ENCODE measurements at regions not wholly inside any gene's neighbourhood (a gene's known extent, or its start where the extent isn't known, plus 50 kb on each side); places are given as distances from the start of the nearest gene placed in this dataset.

DNA sequence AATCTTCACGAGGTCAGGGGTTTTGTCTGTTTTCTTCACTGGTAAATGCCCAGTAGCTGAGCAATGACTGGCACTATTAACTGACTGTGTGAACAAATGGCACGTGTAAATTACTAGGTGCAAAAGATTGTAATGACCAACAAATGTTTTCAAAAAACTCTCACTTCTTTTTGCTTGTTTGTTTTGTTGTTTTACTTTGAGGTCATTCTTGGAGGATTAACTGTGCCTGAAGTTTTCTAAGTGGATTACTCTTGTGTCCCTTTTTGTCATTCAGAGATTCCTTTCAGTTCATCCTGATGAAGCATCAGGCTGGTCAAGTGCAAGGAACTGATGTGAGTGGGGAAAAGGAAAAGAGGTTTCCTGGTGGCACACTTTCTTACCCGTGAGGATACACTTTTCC, 74.4 kb upstream of the PPP1R3C start:
- Mint-ChIP-seq H3K36me3 (ENCODE audit: insufficient read depth, unreplicated experiment) (no peaks in the 10 kb centered on the region), H3K9me3 (ENCODE audit: unreplicated experiment) (no peaks in the 10 kb centered on the region), H3K27ac (ENCODE audit: unreplicated experiment) (no peak overlapping the region), H3K4me1 (ENCODE audit: low read depth, unreplicated experiment) (no peaks in the 10 kb centered on the region), H3K27me3 (ENCODE audit: insufficient read depth, unreplicated experiment) (peaks cover 5% of the 10 kb centered on the region), H3K4me3 (ENCODE audit: unreplicated experiment) (no peak overlapping the region)
- H3K36me3 ChIP-seq (ENCODE audit: control insufficient read depth, insufficient read depth, low read length), result no peaks in the 10 kb centered on the region
- ChIA-PET POLR2A (no interaction called here), CTCF (no interaction called here)
- H3K27me3 ChIP-seq (replicated peaks; ENCODE audit: control insufficient read depth, insufficient read depth, low read length), result no peaks in the 10 kb centered on the region
- no peak for DNase-seq
- TF ChIP-seq, protein P1, sequence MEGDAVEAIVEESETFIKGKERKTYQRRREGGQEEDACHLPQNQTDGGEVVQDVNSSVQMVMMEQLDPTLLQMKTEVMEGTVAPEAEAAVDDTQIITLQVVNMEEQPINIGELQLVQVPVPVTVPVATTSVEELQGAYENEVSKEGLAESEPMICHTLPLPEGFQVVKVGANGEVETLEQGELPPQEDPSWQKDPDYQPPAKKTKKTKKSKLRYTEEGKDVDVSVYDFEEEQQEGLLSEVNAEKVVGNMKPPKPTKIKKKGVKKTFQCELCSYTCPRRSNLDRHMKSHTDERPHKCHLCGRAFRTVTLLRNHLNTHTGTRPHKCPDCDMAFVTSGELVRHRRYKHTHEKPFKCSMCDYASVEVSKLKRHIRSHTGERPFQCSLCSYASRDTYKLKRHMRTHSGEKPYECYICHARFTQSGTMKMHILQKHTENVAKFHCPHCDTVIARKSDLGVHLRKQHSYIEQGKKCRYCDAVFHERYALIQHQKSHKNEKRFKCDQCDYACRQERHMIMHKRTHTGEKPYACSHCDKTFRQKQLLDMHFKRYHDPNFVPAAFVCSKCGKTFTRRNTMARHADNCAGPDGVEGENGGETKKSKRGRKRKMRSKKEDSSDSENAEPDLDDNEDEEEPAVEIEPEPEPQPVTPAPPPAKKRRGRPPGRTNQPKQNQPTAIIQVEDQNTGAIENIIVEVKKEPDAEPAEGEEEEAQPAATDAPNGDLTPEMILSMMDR (IDR thresholded peaks at IDR 0.05; ENCODE audit: insufficient read depth in 1 of 2, low read depth in 1 of 2, low read length in 1 of 2, severe bottlenecking in 1 of 2, unreplicated experiment in 1 of 2), result no peak
- no peak overlapping the region for H3K4me3 ChIP-seq (ENCODE audit: low read depth, low read length)
- H3K9me3 ChIP-seq, result no peaks in the 10 kb centered on the region
- intact Hi-C loops (cut with micrococcal nuclease; ENCODE audit: unreplicated experiment), result no loop called here
- BruUV-seq (replicated peaks), result no TSS peak
- H3K4me1 ChIP-seq, result no peaks in the 10 kb centered on the region

- Mint-ChIP-seq H3K27me3 (ENCODE audit: insufficient read depth, unreplicated experiment) (peaks cover 12% of the 10 kb centered on the region), H3K36me3 (ENCODE audit: insufficient read depth, unreplicated experiment) (no peaks in the 10 kb centered on the region), H3K4me3 (ENCODE audit: unreplicated experiment) (no peak overlapping the region), H3K27ac (ENCODE audit: unreplicated experiment) (no peak overlapping the region), H3K9me3 (ENCODE audit: unreplicated experiment) (no peaks in the 10 kb centered on the region), H3K4me1 (ENCODE audit: low read depth, unreplicated experiment) (no peaks in the 10 kb centered on the region)
- Histone ChIP-seq H3K27me3 (replicated peaks; ENCODE audit: control insufficient read depth, insufficient read depth, low read length) (no peaks in the 10 kb centered on the region), H3K4me1 (no peaks in the 10 kb centered on the region), H3K36me3 (ENCODE audit: control insufficient read depth, insufficient read depth, low read length) (no peaks in the 10 kb centered on the region), H3K9me3 (no peaks in the 10 kb centered on the region), H3K4me3 (ENCODE audit: low read depth, low read length) (no peak overlapping the region)
- POLR2A ChIA-PET, result no interaction called here
- DNase-seq, result no peak
- no TSS peak for BruUV-seq (replicated peaks)
- TF ChIP-seq, protein P1 (IDR thresholded peaks at IDR 0.05; ENCODE audit: insufficient read depth in 1 of 2, low read depth in 1 of 2, low read length in 1 of 2, severe bottlenecking in 1 of 2, unreplicated experiment in 1 of 2), result no peak
- CTCF ChIA-PET, result no interaction called here
- intact Hi-C loops (cut with micrococcal nuclease; ENCODE audit: unreplicated experiment), result no loop called here
Measured at GRCh38 chr10:91705948-91706670, 73.2 kb upstream of the PPP1R3C start.

DNA sequence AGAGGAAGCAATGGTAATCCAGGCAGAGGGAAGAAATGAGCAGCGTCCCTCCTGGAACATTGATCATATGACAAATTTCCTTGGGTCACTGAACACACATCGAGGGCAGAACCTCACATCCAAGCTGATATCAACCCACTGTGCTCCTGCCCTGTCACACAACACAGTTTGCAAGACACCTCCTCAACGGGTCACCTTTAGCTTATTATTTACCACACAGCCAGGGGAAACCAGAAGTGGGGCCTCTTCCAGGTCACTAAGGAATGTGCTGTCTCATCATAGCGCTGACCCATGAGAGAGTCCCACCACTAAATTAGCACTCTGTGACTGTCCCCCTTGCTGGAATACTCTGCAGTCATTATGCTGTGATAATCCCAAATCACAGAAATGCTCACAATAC, 69.7 kb upstream of the PPP1R3C start:
- Histone ChIP-seq H3K9me3 (no peaks in the 10 kb centered on the region), H3K4me1 (no peaks in the 10 kb centered on the region), H3K4me3 (ENCODE audit: low read depth, low read length) (no peak overlapping the region), H3K36me3 (ENCODE audit: control insufficient read depth, insufficient read depth, low read length) (no peaks in the 10 kb centered on the region), H3K27me3 (replicated peaks; ENCODE audit: control insufficient read depth, insufficient read depth, low read length) (no peaks in the 10 kb centered on the region)
- peaks cover 18% of the 10 kb centered on the region for H3K27me3 Mint-ChIP-seq (ENCODE audit: insufficient read depth, unreplicated experiment)
- TF ChIP-seq, protein P1 (IDR thresholded peaks at IDR 0.05; ENCODE audit: insufficient read depth in 1 of 2, low read depth in 1 of 2, low read length in 1 of 2, severe bottlenecking in 1 of 2, unreplicated experiment in 1 of 2), result no peak
- DNase-seq, result no peak
- CTCF ChIA-PET, result no interaction called here
- BruUV-seq (replicated peaks), result no TSS peak
- intact Hi-C loops (cut with micrococcal nuclease; ENCODE audit: unreplicated experiment), result no loop called here
- H3K9me3 Mint-ChIP-seq (ENCODE audit: unreplicated experiment), result no peaks in the 10 kb centered on the region
- H3K36me3 Mint-ChIP-seq (ENCODE audit: insufficient read depth, unreplicated experiment), result no peaks in the 10 kb centered on the region
- H3K4me1 Mint-ChIP-seq (ENCODE audit: low read depth, unreplicated experiment), result no peaks in the 10 kb centered on the region
- no peak overlapping the region for H3K4me3 Mint-ChIP-seq (ENCODE audit: unreplicated experiment)
- POLR2A ChIA-PET, result no interaction called here
- no peak overlapping the region for H3K27ac Mint-ChIP-seq (ENCODE audit: unreplicated experiment)

Measured in Caco-2 (cell line).